NB4 (cell line): ENCODE measurements at regions not wholly inside any gene's neighbourhood (a gene's known extent, or its start where the extent isn't known, plus 50 kb on each side); places are given as distances from the start of the nearest gene placed in this dataset.

Experiments used
- POLR2A ChIP-seq: IDR thresholded peaks from 2 replicates; pipeline ENCODE4 v1.6.1; 2011; ENCODE audit warnings: mild to moderate bottlenecking; ENCODE audit not compliant: insufficient read length; ENCODE audit errors: extremely low read depth
- TF ChIP-seq, protein P1 (sequence below): IDR thresholded peaks from one replicate; pipeline ENCODE4 v1.5.1; 2012; ENCODE audit warnings: low read depth, low read length

DNA sequence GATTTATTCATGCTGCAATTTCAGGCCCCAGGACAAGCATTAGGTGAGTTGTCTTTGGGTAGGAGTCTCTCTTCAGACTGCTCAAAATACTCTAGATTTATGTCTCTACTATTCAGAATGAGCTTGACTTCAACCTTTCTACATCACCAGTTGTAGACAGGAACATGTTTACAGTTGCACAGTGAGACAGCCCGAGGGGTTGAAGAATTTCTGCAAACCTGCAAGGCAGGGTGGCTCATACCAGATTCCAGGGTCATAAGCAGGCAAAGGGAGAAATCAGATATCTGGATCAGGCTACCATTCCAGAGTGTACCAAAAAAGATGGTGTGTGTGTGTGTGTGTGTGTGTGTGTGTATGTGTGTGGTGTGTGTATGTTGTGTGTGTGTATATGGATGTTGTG lies 112.4 kb downstream of the SPP2 start:
- TF ChIP-seq, protein P1, sequence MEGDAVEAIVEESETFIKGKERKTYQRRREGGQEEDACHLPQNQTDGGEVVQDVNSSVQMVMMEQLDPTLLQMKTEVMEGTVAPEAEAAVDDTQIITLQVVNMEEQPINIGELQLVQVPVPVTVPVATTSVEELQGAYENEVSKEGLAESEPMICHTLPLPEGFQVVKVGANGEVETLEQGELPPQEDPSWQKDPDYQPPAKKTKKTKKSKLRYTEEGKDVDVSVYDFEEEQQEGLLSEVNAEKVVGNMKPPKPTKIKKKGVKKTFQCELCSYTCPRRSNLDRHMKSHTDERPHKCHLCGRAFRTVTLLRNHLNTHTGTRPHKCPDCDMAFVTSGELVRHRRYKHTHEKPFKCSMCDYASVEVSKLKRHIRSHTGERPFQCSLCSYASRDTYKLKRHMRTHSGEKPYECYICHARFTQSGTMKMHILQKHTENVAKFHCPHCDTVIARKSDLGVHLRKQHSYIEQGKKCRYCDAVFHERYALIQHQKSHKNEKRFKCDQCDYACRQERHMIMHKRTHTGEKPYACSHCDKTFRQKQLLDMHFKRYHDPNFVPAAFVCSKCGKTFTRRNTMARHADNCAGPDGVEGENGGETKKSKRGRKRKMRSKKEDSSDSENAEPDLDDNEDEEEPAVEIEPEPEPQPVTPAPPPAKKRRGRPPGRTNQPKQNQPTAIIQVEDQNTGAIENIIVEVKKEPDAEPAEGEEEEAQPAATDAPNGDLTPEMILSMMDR, result no peak
- no peak for TF ChIP-seq POLR2A
